PC-3 (cell line): ENCODE measurements at regions not wholly inside any gene's neighbourhood (a gene's known extent, or its start where the extent isn't known, plus 50 kb on each side); places are given as distances from the start of the nearest gene placed in this dataset.

Experiments
- ATAC-seq: fragments of 200-7000 bp; cut with Tn5 transposase; 2 replicates; pipeline ENCODE4 v1.9.1; 2020; ENCODE audit warnings: mild to moderate bottlenecking, moderate library complexity
- BruUV-seq: library from RNA; stranded (reverse); fragments of 400-500 nt; replicated peaks from 2 replicates; lab custom pipeline; 2021; lab: Mats Ljungman, UMichigan
- CTCF ChIA-PET: fragments of 300-600 bp; sonication (Branson Sonifier 250); formaldehyde crosslinking; loops from one replicate; lab custom pipeline; 2022; ENCODE audit warnings: antibody characterized with exemption; lab: Charles Lee
- POLR2A ChIA-PET: fragments of 300-600 bp; sonication (Branson Sonifier 250); formaldehyde crosslinking; loops from one replicate; lab custom pipeline; 2022; ENCODE audit warnings: antibody characterized with exemption; ENCODE audit not compliant: unreplicated experiment; lab: Charles Lee
- DNase-seq: peaks from one replicate; pipeline ENCODE4 v3.0.0-alpha.2; 2015
- H2AFZ ChIP-seq: fragments of 300-600 bp; sonication (generic); 2 replicates; pipeline ENCODE4 v1.6.0; 2016; ENCODE audit warnings: antibody characterized with exemption, low read length
- H3F3A ChIP-seq: fragments of 300-600 bp; sonication (generic); one replicate; pipeline ENCODE4 v1.6.0; 2017; ENCODE audit warnings: antibody characterized with exemption, low read length, control low read depth, mild to moderate bottlenecking; ENCODE audit not compliant: unreplicated experiment
- H3K27ac ChIP-seq: fragments of 300-600 bp; sonication (generic); 2 replicates; pipeline ENCODE4 v1.5.1; 2016; ENCODE audit warnings: mild to moderate bottlenecking, low read length
- H3K27me3 ChIP-seq: fragments of 300-600 bp; sonication (generic); 2 replicates; pipeline ENCODE4 v1.6.1; 2016; ENCODE audit warnings: low read length, mixed read lengths
- H3K36me3 ChIP-seq: fragments of 300-600 bp; sonication (generic); 2 replicates; pipeline ENCODE4 v1.6.1; 2016; ENCODE audit warnings: low read depth, mixed run types, low read length, mixed read lengths
- H3K4me1 ChIP-seq: fragments of 300-600 bp; sonication (generic); 2 replicates; pipeline ENCODE4 v1.5.1; 2016; ENCODE audit warnings: low read length; ENCODE audit not compliant: insufficient read depth
- H3K4me2 ChIP-seq: fragments of 300-600 bp; sonication (generic); 2 replicates; pipeline ENCODE4 v1.6.0; 2016; ENCODE audit warnings: low read length
- H3K4me3 ChIP-seq: fragments of 300-600 bp; sonication (generic); 2 replicates; pipeline ENCODE4 v1.5.1; 2016; ENCODE audit warnings: mild to moderate bottlenecking, low read length, mixed read lengths
- H3K79me2 ChIP-seq: fragments of 300-600 bp; sonication (generic); 2 replicates; pipeline ENCODE4 v1.6.1; 2017; ENCODE audit warnings: low read length, mixed read lengths
- H3K9ac ChIP-seq: fragments of 300-600 bp; sonication (generic); 2 replicates; pipeline ENCODE4 v1.6.0; 2016; ENCODE audit warnings: mild to moderate bottlenecking, low read length
- H3K9me2 ChIP-seq: fragments of 300-600 bp; sonication (generic); replicated peaks from 2 replicates; pipeline ENCODE4 v1.6.1; 2016; ENCODE audit warnings: mixed run types, low read length, mixed read lengths
- H3K9me3 ChIP-seq: fragments of 300-600 bp; sonication (generic); 2 replicates; pipeline ENCODE4 v1.6.1; 2016; ENCODE audit warnings: low read length, mixed read lengths
- H4K20me1 ChIP-seq: fragments of 300-600 bp; sonication (generic); 2 replicates; pipeline ENCODE4 v1.6.1; 2016; ENCODE audit warnings: low read length, mixed read lengths
- CTCF ChIP-seq: fragments of 300-600 bp; sonication (generic); conservative IDR thresholded peaks from 2 replicates; pipeline ENCODE4 v1.5.1; 2017; ENCODE audit warnings: antibody characterized with exemption, low read depth, mild to moderate bottlenecking, low read length
- EZH2 ChIP-seq: fragments of 300-600 bp; sonication (generic); IDR thresholded peaks from one replicate; pipeline ENCODE4 v1.6.1; 2017; ENCODE audit warnings: antibody characterized with exemption, mild to moderate bottlenecking, low read length; ENCODE audit not compliant: unreplicated experiment
- EZH2phosphoT487 ChIP-seq: fragments of 300-600 bp; sonication (generic); IDR thresholded peaks from 2 replicates; pipeline ENCODE4 v1.6.1; 2018; ENCODE audit warnings: mild to moderate bottlenecking, antibody characterized with exemption, low read length, borderline replicate concordance
- intact Hi-C: fragments of 100-400 bp; cut with micrococcal nuclease; formaldehyde crosslinking; loops from 2 replicates; pipeline ENCODE4 v1.9.0; 2023

GRCh38 chr2:239529313-239530015, 128.6 kb upstream of the HDAC4 start:
- no peak for DNase-seq
- Histone ChIP-seq H4K20me1 (no peaks in the 10 kb centered on the region), H3K27me3 (peaks cover 23% of the 10 kb centered on the region), H3K36me3 (no peaks in the 10 kb centered on the region), H3K9me2 (no peaks in the 10 kb centered on the region), H3K4me2 (no peak overlapping the region), H3K79me2 (no peaks in the 10 kb centered on the region), H3F3A (no peaks in the 10 kb centered on the region), H2AFZ (no peak overlapping the region), H3K4me3 (no peak overlapping the region), H3K9me3 (no peaks in the 10 kb centered on the region), H3K4me1 (no peaks in the 10 kb centered on the region), H3K27ac (no peak overlapping the region), H3K9ac (no peak overlapping the region)
- TF ChIP-seq EZH2 (no peak), CTCF (no peak)
- POLR2A ChIA-PET: no interaction called here
- no peak for ATAC-seq
- CTCF ChIA-PET: no interaction called here
- intact Hi-C loops: no loop called here
- no TSS peak for BruUV-seq

GRCh38 chr2:239528883-239529282, 128.1 kb upstream of the HDAC4 start:
- peaks cover 18% of the 10 kb centered on the region; the same call in 1 of the 2 replicates for H3K27me3 ChIP-seq
- H3K4me1 ChIP-seq: no peaks in the 10 kb centered on the region
- no peak overlapping the region for H3K4me3 ChIP-seq
- no peaks in the 10 kb centered on the region for H3K9me2 ChIP-seq
- ChIA-PET POLR2A (no interaction called here), CTCF (no interaction called here)
- H3K27ac ChIP-seq: no peak overlapping the region
- no peak overlapping the region for H2AFZ ChIP-seq
- intact Hi-C loops: no loop called here
- H3K9ac ChIP-seq: no peak overlapping the region
- no peaks in the 10 kb centered on the region for H3F3A ChIP-seq
- no peaks in the 10 kb centered on the region for H3K36me3 ChIP-seq
- no peaks in the 10 kb centered on the region for H3K79me2 ChIP-seq
- ATAC-seq (no peak), DNase-seq (no peak)
- BruUV-seq: no TSS peak
- no peaks in the 10 kb centered on the region for H3K9me3 ChIP-seq
- TF ChIP-seq EZH2: no peak
- TF ChIP-seq EZH2phosphoT487: no peak
- no peak for TF ChIP-seq CTCF
- H4K20me1 ChIP-seq: no peaks in the 10 kb centered on the region
- no peak overlapping the region for H3K4me2 ChIP-seq

GRCh38 chr2:239528146-239528545, 127.3 kb upstream of the HDAC4 start:
- H3K4me2 ChIP-seq: no peak overlapping the region

More at GRCh38 chr2:239528146-239528545, 127.3 kb upstream of the HDAC4 start:
- no TSS peak for BruUV-seq
- DNase-seq (no peak), ATAC-seq (no peak)
- ChIA-PET POLR2A (no interaction called here), CTCF (no interaction called here)
- Histone ChIP-seq H3K79me2 (no peaks in the 10 kb centered on the region), H3K4me1 (no peaks in the 10 kb centered on the region), H4K20me1 (no peaks in the 10 kb centered on the region), H3F3A (no peaks in the 10 kb centered on the region), H2AFZ (no peak overlapping the region), H3K4me3 (no peak overlapping the region), H3K9ac (no peak overlapping the region), H3K9me3 (no peaks in the 10 kb centered on the region), H3K27ac (no peak overlapping the region), H3K27me3 (peaks cover 18% of the 10 kb centered on the region; the same call in 1 of the 2 replicates), H3K36me3 (no peaks in the 10 kb centered on the region), H3K9me2 (no peaks in the 10 kb centered on the region)
- TF ChIP-seq CTCF: no peak
- TF ChIP-seq EZH2: no peak
- TF ChIP-seq EZH2phosphoT487: no peak
- intact Hi-C loops: no loop called here
